PC-3 (cell line): ENCODE measurements at regions not wholly inside any gene's neighbourhood (a gene's known extent, or its start where the extent isn't known, plus 50 kb on each side); places are given as distances from the start of the nearest gene placed in this dataset.

Experiments
- ATAC-seq: fragments of 200-7000 bp; cut with Tn5 transposase; 2 replicates; pipeline ENCODE4 v1.9.1; 2020; ENCODE audit warnings: mild to moderate bottlenecking, moderate library complexity
- BruUV-seq: library from RNA; stranded (reverse); fragments of 400-500 nt; replicated peaks from 2 replicates; lab custom pipeline; 2021; lab: Mats Ljungman, UMichigan
- CTCF ChIA-PET: fragments of 300-600 bp; sonication (Branson Sonifier 250); formaldehyde crosslinking; loops from one replicate; lab custom pipeline; 2022; ENCODE audit warnings: antibody characterized with exemption; lab: Charles Lee
- POLR2A ChIA-PET: fragments of 300-600 bp; sonication (Branson Sonifier 250); formaldehyde crosslinking; loops from one replicate; lab custom pipeline; 2022; ENCODE audit warnings: antibody characterized with exemption; ENCODE audit not compliant: unreplicated experiment; lab: Charles Lee
- DNase-seq: peaks from one replicate; pipeline ENCODE4 v3.0.0-alpha.2; 2015
- H2AFZ ChIP-seq: fragments of 300-600 bp; sonication (generic); 2 replicates; pipeline ENCODE4 v1.6.0; 2016; ENCODE audit warnings: antibody characterized with exemption, low read length
- H3F3A ChIP-seq: fragments of 300-600 bp; sonication (generic); one replicate; pipeline ENCODE4 v1.6.0; 2017; ENCODE audit warnings: antibody characterized with exemption, low read length, control low read depth, mild to moderate bottlenecking; ENCODE audit not compliant: unreplicated experiment
- H3K27ac ChIP-seq: fragments of 300-600 bp; sonication (generic); 2 replicates; pipeline ENCODE4 v1.5.1; 2016; ENCODE audit warnings: mild to moderate bottlenecking, low read length
- H3K27me3 ChIP-seq: fragments of 300-600 bp; sonication (generic); 2 replicates; pipeline ENCODE4 v1.6.1; 2016; ENCODE audit warnings: low read length, mixed read lengths
- H3K36me3 ChIP-seq: fragments of 300-600 bp; sonication (generic); 2 replicates; pipeline ENCODE4 v1.6.1; 2016; ENCODE audit warnings: low read depth, mixed run types, low read length, mixed read lengths
- H3K4me1 ChIP-seq: fragments of 300-600 bp; sonication (generic); 2 replicates; pipeline ENCODE4 v1.5.1; 2016; ENCODE audit warnings: low read length; ENCODE audit not compliant: insufficient read depth
- H3K4me2 ChIP-seq: fragments of 300-600 bp; sonication (generic); 2 replicates; pipeline ENCODE4 v1.6.0; 2016; ENCODE audit warnings: low read length
- H3K4me3 ChIP-seq: fragments of 300-600 bp; sonication (generic); 2 replicates; pipeline ENCODE4 v1.5.1; 2016; ENCODE audit warnings: mild to moderate bottlenecking, low read length, mixed read lengths
- H3K79me2 ChIP-seq: fragments of 300-600 bp; sonication (generic); 2 replicates; pipeline ENCODE4 v1.6.1; 2017; ENCODE audit warnings: low read length, mixed read lengths
- H3K9ac ChIP-seq: fragments of 300-600 bp; sonication (generic); 2 replicates; pipeline ENCODE4 v1.6.0; 2016; ENCODE audit warnings: mild to moderate bottlenecking, low read length
- H3K9me2 ChIP-seq: fragments of 300-600 bp; sonication (generic); replicated peaks from 2 replicates; pipeline ENCODE4 v1.6.1; 2016; ENCODE audit warnings: mixed run types, low read length, mixed read lengths
- H3K9me3 ChIP-seq: fragments of 300-600 bp; sonication (generic); 2 replicates; pipeline ENCODE4 v1.6.1; 2016; ENCODE audit warnings: low read length, mixed read lengths
- H4K20me1 ChIP-seq: fragments of 300-600 bp; sonication (generic); 2 replicates; pipeline ENCODE4 v1.6.1; 2016; ENCODE audit warnings: low read length, mixed read lengths
- EZH2 ChIP-seq: fragments of 300-600 bp; sonication (generic); IDR thresholded peaks from one replicate; pipeline ENCODE4 v1.6.1; 2017; ENCODE audit warnings: antibody characterized with exemption, mild to moderate bottlenecking, low read length; ENCODE audit not compliant: unreplicated experiment
- EZH2phosphoT487 ChIP-seq: fragments of 300-600 bp; sonication (generic); IDR thresholded peaks from 2 replicates; pipeline ENCODE4 v1.6.1; 2018; ENCODE audit warnings: mild to moderate bottlenecking, antibody characterized with exemption, low read length, borderline replicate concordance
- intact Hi-C: fragments of 100-400 bp; cut with micrococcal nuclease; formaldehyde crosslinking; loops from 2 replicates; pipeline ENCODE4 v1.9.0; 2023
- TF ChIP-seq, protein P1 (sequence below): fragments of 300-600 bp; sonication (generic); conservative IDR thresholded peaks from 2 replicates; pipeline ENCODE4 v1.5.1; 2017; ENCODE audit warnings: antibody characterized with exemption, low read depth, mild to moderate bottlenecking, low read length

DNA sequence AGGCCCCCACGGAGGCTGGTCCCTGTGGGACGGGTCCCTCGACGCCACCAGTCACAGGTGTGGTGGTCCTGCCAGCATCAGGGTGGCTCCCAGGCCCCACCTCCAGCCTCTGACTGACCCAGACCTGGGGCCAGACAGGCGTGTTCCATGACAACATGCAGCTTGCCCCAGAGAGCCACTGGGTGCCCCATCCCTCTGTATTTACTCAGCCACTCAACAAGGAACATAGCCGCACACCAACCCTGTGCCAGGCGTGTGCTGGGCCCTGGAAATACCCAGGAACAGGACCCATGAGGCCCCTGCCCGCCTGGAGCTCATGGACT lies 65.4 kb downstream of the MATN1 start:
- Histone ChIP-seq H3K36me3 (no peaks in the 10 kb centered on the region), H3K27ac (no peak overlapping the region), H3K4me2 (no peak overlapping the region), H2AFZ (no peak overlapping the region), H3K9me3 (no peaks in the 10 kb centered on the region), H3F3A (no peaks in the 10 kb centered on the region), H3K4me3 (no peak overlapping the region), H3K9me2 (no peaks in the 10 kb centered on the region), H3K79me2 (no peaks in the 10 kb centered on the region), H3K27me3 (no peaks in the 10 kb centered on the region), H4K20me1 (no peaks in the 10 kb centered on the region), H3K9ac (no peak overlapping the region), H3K4me1 (peaks cover 10% of the 10 kb centered on the region)
- TF ChIP-seq, protein P1, sequence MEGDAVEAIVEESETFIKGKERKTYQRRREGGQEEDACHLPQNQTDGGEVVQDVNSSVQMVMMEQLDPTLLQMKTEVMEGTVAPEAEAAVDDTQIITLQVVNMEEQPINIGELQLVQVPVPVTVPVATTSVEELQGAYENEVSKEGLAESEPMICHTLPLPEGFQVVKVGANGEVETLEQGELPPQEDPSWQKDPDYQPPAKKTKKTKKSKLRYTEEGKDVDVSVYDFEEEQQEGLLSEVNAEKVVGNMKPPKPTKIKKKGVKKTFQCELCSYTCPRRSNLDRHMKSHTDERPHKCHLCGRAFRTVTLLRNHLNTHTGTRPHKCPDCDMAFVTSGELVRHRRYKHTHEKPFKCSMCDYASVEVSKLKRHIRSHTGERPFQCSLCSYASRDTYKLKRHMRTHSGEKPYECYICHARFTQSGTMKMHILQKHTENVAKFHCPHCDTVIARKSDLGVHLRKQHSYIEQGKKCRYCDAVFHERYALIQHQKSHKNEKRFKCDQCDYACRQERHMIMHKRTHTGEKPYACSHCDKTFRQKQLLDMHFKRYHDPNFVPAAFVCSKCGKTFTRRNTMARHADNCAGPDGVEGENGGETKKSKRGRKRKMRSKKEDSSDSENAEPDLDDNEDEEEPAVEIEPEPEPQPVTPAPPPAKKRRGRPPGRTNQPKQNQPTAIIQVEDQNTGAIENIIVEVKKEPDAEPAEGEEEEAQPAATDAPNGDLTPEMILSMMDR: no peak
- POLR2A ChIA-PET: no interaction called here
- no TSS peak for BruUV-seq
- no peak for DNase-seq
- no peak for ATAC-seq
- CTCF ChIA-PET: no interaction called here
- intact Hi-C loops: no loop called here

DNA sequence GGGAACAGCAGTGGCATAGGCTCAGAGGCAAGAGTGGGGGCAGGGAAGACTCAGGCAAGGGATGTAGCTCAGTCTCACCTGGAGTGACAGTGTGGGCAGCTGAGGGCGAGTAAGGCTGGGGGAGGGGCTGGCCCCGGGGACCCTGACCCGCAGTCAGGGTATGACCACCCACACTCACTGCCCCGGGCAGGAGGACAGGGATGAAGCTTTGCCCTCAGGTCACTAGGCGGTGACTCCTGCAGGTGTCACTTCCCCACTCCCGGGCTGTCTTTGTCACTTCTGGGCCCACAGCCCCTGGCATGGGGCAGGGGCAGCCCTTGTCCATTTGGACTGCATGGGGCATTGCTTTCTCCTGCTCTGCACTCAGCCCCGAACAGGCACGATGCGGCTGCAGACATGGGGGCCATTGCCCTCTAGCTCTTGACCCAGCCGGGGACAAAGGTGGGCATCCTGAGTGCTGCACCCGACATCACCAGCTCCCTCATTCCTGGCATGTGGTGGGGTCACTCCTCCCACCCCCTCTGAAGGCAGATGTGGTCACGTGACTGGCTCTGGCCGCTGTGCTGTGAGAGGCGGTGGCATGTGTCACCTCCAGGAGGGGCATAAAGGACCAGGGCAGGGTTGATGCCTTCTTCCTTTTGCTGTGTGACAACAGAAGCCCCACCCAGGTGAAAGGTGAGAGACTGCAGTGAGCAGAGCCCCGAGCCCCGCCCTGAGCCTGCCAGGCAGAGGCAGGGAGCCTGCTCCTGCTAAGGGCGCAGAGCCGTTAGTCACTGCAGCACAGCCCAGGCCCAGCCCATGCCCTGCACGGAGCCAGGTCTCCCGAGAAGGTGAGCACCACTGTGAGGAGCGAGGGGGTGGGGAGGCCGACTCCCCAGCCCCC lies 66.0 kb downstream of the MATN1 start:
- peak; percentile 88 for ATAC-seq
- ChIA-PET CTCF (no interaction called here), POLR2A (no interaction called here)

More for the DNA sequence above, 66.0 kb downstream of the MATN1 start:
- H4K20me1 ChIP-seq: no peaks in the 10 kb centered on the region
- H3K4me3 ChIP-seq: no peak overlapping the region
- H3K27me3 ChIP-seq: no peaks in the 10 kb centered on the region
- no peaks in the 10 kb centered on the region for H3K9me3 ChIP-seq
- H3K9ac ChIP-seq: no peak overlapping the region
- no peak overlapping the region for H3K27ac ChIP-seq
- no peaks in the 10 kb centered on the region for H3K9me2 ChIP-seq
- H2AFZ ChIP-seq: no peak overlapping the region
- no peaks in the 10 kb centered on the region for H3F3A ChIP-seq
- peak overlapping the region; percentile 49; the same call in 1 of the 2 replicates for H3K4me2 ChIP-seq
- intact Hi-C loops: no loop called here
- peak; percentile 59 for DNase-seq
- no peaks in the 10 kb centered on the region for H3K36me3 ChIP-seq
- peaks cover 10% of the 10 kb centered on the region for H3K4me1 ChIP-seq
- TF ChIP-seq EZH2phosphoT487 (no peak), EZH2 (no peak)
- TF ChIP-seq, protein P1: no peak
- H3K79me2 ChIP-seq: no peaks in the 10 kb centered on the region
- BruUV-seq: no TSS peak
